ENCODE measurements at regions not wholly inside any gene's neighbourhood (a gene's known extent, or its start where the extent isn't known, plus 50 kb on each side); places are given as distances from the start of the nearest gene placed in this dataset.

- TF ChIP-seq PATZ1 (CRISPR knock-in tag; IDR thresholded peaks at IDR 0.05; ENCODE audit: borderline replicate concordance): no peak
These were observed 150.3 kb upstream of the MMADHC start (continued) for GRCh38 chr2:149737896-149738295.

- ATAC-seq: no peak
- TF ChIP-seq GLIS3 (CRISPR knock-in tag; IDR thresholded peaks at IDR 0.05): no peak
- TF ChIP-seq SNAI2 (CRISPR knock-in tag; IDR thresholded peaks at IDR 0.05): no peak
- TF ChIP-seq ESRRG (CRISPR knock-in tag; IDR thresholded peaks at IDR 0.05): no peak
- no peak for TF ChIP-seq OSR1 (CRISPR knock-in tag; IDR thresholded peaks at IDR 0.05)
- TF ChIP-seq TSHZ2 (CRISPR knock-in tag; IDR thresholded peaks at IDR 0.05): no peak
- TF ChIP-seq ZNF8 (CRISPR knock-in tag; IDR thresholded peaks at IDR 0.05): no peak
- TF ChIP-seq TOX (CRISPR knock-in tag; IDR thresholded peaks at IDR 0.05; ENCODE audit: borderline replicate concordance): no peak
- no peak for TF ChIP-seq PPARA (CRISPR knock-in tag; IDR thresholded peaks at IDR 0.05; ENCODE audit: borderline replicate concordance)
- no peak for TF ChIP-seq ZNF70 (CRISPR knock-in tag; IDR thresholded peaks at IDR 0.05)
These were observed 147.8 kb upstream of the MMADHC start for GRCh38 chr2:149735237-149735958.

- TF ChIP-seq PATZ1 (CRISPR knock-in tag; IDR thresholded peaks at IDR 0.05; ENCODE audit: borderline replicate concordance) (0 out of 2 replicates have a peak, but pooled peaks have one; percentile 31), ISL1 (CRISPR knock-in tag; IDR thresholded peaks at IDR 0.05) (peak; percentile 74), TCF4 (CRISPR knock-in tag; IDR thresholded peaks at IDR 0.05; ENCODE audit: borderline replicate concordance) (no peak)
- ATAC-seq: peak; percentile 72
These were observed 146.5 kb upstream of the MMADHC start for GRCh38 chr2:149733936-149734685.

- TF ChIP-seq ARNTL (CRISPR knock-in tag; IDR thresholded peaks at IDR 0.05; ENCODE audit: borderline replicate concordance, low read depth): no peak
- no peak for TF ChIP-seq BACH2 (CRISPR knock-in tag; IDR thresholded peaks at IDR 0.05; ENCODE audit: borderline replicate concordance)
- TF ChIP-seq ISL1 (CRISPR knock-in tag; IDR thresholded peaks at IDR 0.05): no peak
- no peak for TF ChIP-seq ZC3H10 (CRISPR knock-in tag; IDR thresholded peaks at IDR 0.05)
- TF ChIP-seq RARB (CRISPR knock-in tag; IDR thresholded peaks at IDR 0.05): no peak
- no peak for TF ChIP-seq ZNF70 (CRISPR knock-in tag; IDR thresholded peaks at IDR 0.05)
- no peak for TF ChIP-seq CSDC2 (CRISPR knock-in tag; IDR thresholded peaks at IDR 0.05)
- ATAC-seq: no peak
These were observed 145.2 kb upstream of the MMADHC start for GRCh38 chr2:149732730-149733290.

GRCh38 chr2:149732001-149732685 lies 144.6 kb upstream of the MMADHC start:
- no peak for ATAC-seq
- TF ChIP-seq SNAI2 (CRISPR knock-in tag; IDR thresholded peaks at IDR 0.05): 0 out of 2 replicates have a peak, but pooled peaks have one; percentile 41
- no peak for TF ChIP-seq CREB5 (CRISPR knock-in tag; IDR thresholded peaks at IDR 0.05; ENCODE audit: low read depth)

Data from SK-N-SH treated with all-trans-retinoic acid at 6 μM for 48 hours (cell line).